HepG2 (cell line): ENCODE measurements at regions not wholly inside any gene's neighbourhood (a gene's known extent, or its start where the extent isn't known, plus 50 kb on each side); places are given as distances from the start of the nearest gene placed in this dataset.

Experiments
- ATAC-seq: fragments of 200-7000 bp; cut with Tn5 transposase; 3 replicates; pipeline ENCODE4 v1.9.1; 2020; ENCODE audit warnings: mild to moderate bottlenecking, moderate library complexity
- BruUV-seq: library from RNA; stranded (reverse); fragments of 400-500 nt; replicated peaks from 2 replicates; lab custom pipeline; 2021; lab: Mats Ljungman, UMichigan
- CTCF ChIA-PET: fragments of 300-600 bp; formaldehyde crosslinking; extraction: SDS; loops from one replicate; lab custom pipeline; 2021; ENCODE audit warnings: low total read pairs, inconsistent platforms, low intra/inter-chr PET ratio; lab: Yijun Ruan, JAX
- POLR2A ChIA-PET: fragments of 350-600 bp; sonication (Branson Sonifier 250); formaldehyde crosslinking; loops from one replicate; lab custom pipeline; 2020; ENCODE audit warnings: antibody characterized with exemption, inconsistent platforms; lab: Yijun Ruan, JAX
- DNase-seq: peaks from one replicate; pipeline ENCODE4 v3.0.0-alpha.2; 2015; ENCODE audit warnings: low spot score
- FAIRE-seq: peaks from 3 replicates; lab custom pipeline; 2011; peaks lifted over from hg19 to GRCh38; lab: Jason Lieb, UNC
- H2AFZ ChIP-seq: one replicate; pipeline ENCODE4 v1.6.1; 2011; ENCODE audit warnings: low read length, inconsistent platforms
- H3K27ac ChIP-seq: fragments of 300-600 bp; 3 replicates; pipeline ENCODE4 v1.8.0; 2011; ENCODE audit warnings: mixed run types, mild to moderate bottlenecking, mixed read lengths, low read length, inconsistent platforms; ENCODE audit not compliant: insufficient read depth; ENCODE audit errors: extremely low read length
- H3K27me3 ChIP-seq, 2 experiments: fragments of 200-600 bp in 1 of 2; 2 replicates in 1 of 2; 3 replicates in 1 of 2; pipeline versions ENCODE4 v1.6.0 to v1.8.0; 2011; ENCODE audit warnings: low read length in 2 of 2, mild to moderate bottlenecking in 2 of 2, moderate library complexity in 2 of 2, inconsistent platforms in 1 of 2; ENCODE audit not compliant: insufficient read depth in 2 of 2, control insufficient read depth in 1 of 2
- H3K36me3 ChIP-seq, 2 experiments: fragments of 200-600 bp in 1 of 2; replicated peaks in 1 of 2; 2 replicates in 1 of 2; 3 replicates in 1 of 2; pipeline versions ENCODE4 v1.5.1 to v1.8.0; 2011; ENCODE audit warnings: low read length in 2 of 2, inconsistent platforms in 1 of 2; ENCODE audit not compliant: insufficient read depth in 2 of 2, control insufficient read depth in 1 of 2
- H3K4me1 ChIP-seq: 2 replicates; pipeline ENCODE4 v1.5.1; 2012; ENCODE audit warnings: low read length, inconsistent platforms; ENCODE audit not compliant: insufficient read depth
- H3K4me2 ChIP-seq: 2 replicates; pipeline ENCODE4 v1.6.0; 2011; ENCODE audit warnings: low read depth, low read length, inconsistent platforms
- H3K4me3 ChIP-seq, 3 experiments: fragments of 200-600 bp in 1 of 3; sonication (generic), shearing (Covaris generic) in 1 of 3; replicated peaks in 1 of 3; 2 replicates each; pipeline ENCODE4 v1.5.1; 2011 to 2016; ENCODE audit warnings: low read length in 3 of 3, inconsistent platforms in 2 of 3, low read depth in 2 of 3, mild to moderate bottlenecking in 2 of 3, control low read depth in 1 of 3, mixed read lengths in 1 of 3; ENCODE audit not compliant: insufficient read depth in 1 of 3
- H3K79me2 ChIP-seq: one replicate; pipeline ENCODE4 v1.6.1; 2011; ENCODE audit warnings: low read length, inconsistent platforms; ENCODE audit not compliant: insufficient read depth
- H3K9ac ChIP-seq: 2 replicates; pipeline ENCODE4 v1.6.0; 2011; ENCODE audit warnings: mild to moderate bottlenecking, low read depth, low read length, inconsistent platforms; ENCODE audit not compliant: insufficient read depth
- H3K9me3 ChIP-seq: 2 replicates; pipeline ENCODE4 v1.5.1; 2012; ENCODE audit warnings: mild to moderate bottlenecking, low read length
- H4K20me1 ChIP-seq: 2 replicates; pipeline ENCODE4 v1.6.0; 2011; ENCODE audit warnings: inconsistent platforms, mild to moderate bottlenecking, low read length, moderate library complexity; ENCODE audit not compliant: insufficient read depth
- E2F1 ChIP-seq: sonication (generic); formaldehyde crosslinking; IDR thresholded peaks from 2 replicates; pipeline ENCODE4 v1.5.0; 2020; ENCODE audit warnings: missing genetic modification reagents
- HMGXB4 ChIP-seq, 2 experiments: sonication (generic) in 1 of 2; formaldehyde crosslinking in 1 of 2; IDR thresholded peaks; 2 replicates each; pipeline versions ENCODE4 v1.4.0 to v1.6.1; 2018 to 2020; ENCODE audit warnings: missing genetic modification reagents in 2 of 2, borderline replicate concordance in 1 of 2, low read depth in 1 of 2, mild to moderate bottlenecking in 1 of 2, missing biosample characterization in 1 of 2
- KAT8 ChIP-seq: IDR thresholded peaks from 2 replicates; pipeline ENCODE4 v1.6.1; 2016; ENCODE audit warnings: missing genetic modification reagents, missing compliant biosample characterization
- MTA3 ChIP-seq: sonication (generic); formaldehyde crosslinking; IDR thresholded peaks from 2 replicates; pipeline ENCODE4 v1.4.0; 2020; ENCODE audit warnings: missing genetic modification reagents
- NFATC3 ChIP-seq: sonication (generic); formaldehyde crosslinking; IDR thresholded peaks from 2 replicates; pipeline ENCODE4 v1.5.1; 2020; ENCODE audit warnings: mild to moderate bottlenecking, missing genetic modification reagents
- NFYB ChIP-seq: sonication (generic); formaldehyde crosslinking; IDR thresholded peaks from 2 replicates; pipeline ENCODE4 v1.4.0; 2020; ENCODE audit warnings: missing genetic modification reagents
- NR2F6 ChIP-seq, 2 experiments: IDR thresholded peaks; 2 replicates each; pipeline ENCODE4 v1.6.1; 2016; ENCODE audit warnings: antibody characterized with exemption in 1 of 2, mild to moderate bottlenecking in 1 of 2
- TRIM22 ChIP-seq: fragments of 450-650 bp; IDR thresholded peaks from 2 replicates; pipeline ENCODE4 v1.6.1; 2017
- ZNF292 ChIP-seq: sonication (generic); formaldehyde crosslinking; IDR thresholded peaks from 2 replicates; pipeline ENCODE4 v1.8.1; 2022; ENCODE audit warnings: mild to moderate bottlenecking, low read depth, missing genetic modification reagents, borderline replicate concordance
- ZNF597 ChIP-seq: sonication (generic); formaldehyde crosslinking; IDR thresholded peaks from 2 replicates; pipeline ENCODE4 v1.5.0; 2020; ENCODE audit warnings: missing genetic modification reagents
- ZNF609 ChIP-seq: sonication (generic); formaldehyde crosslinking; IDR thresholded peaks from 2 replicates; pipeline ENCODE4 v1.4.0; 2020; ENCODE audit warnings: mild to moderate bottlenecking, missing genetic modification reagents, borderline replicate concordance
- ZNF800 ChIP-seq: sonication (generic); formaldehyde crosslinking; IDR thresholded peaks from 2 replicates; pipeline ENCODE4 v1.4.0; 2020; ENCODE audit warnings: missing genetic modification reagents
- WGBS: methylation state at CpG from one replicate; pipeline ENCODE4 v1.1.6; 2017; ENCODE audit warnings: low lambda C conversion rate; 5-methylcytosine and 5-hydroxymethylcytosine counted together
- in situ Hi-C: cut with HindIII; loops from 2 replicates; pipeline ENCODE4 v1.10.0; 2017; ENCODE audit warnings: low pct_unique_long_range_greater_than_20kb; ENCODE audit not compliant: extremely low pct_ligation_motif_present
- intact Hi-C: fragments of 100-400 bp; cut with micrococcal nuclease; formaldehyde crosslinking; loops from one replicate; pipeline ENCODE4 v1.10.0; 2022; ENCODE audit not compliant: unreplicated experiment

GRCh38 chr12:90628213-90628612, 326.8 kb downstream of the CCER1 start:
- no peaks in the 10 kb centered on the region for H3K36me3 ChIP-seq
- no peak for DNase-seq
- no peaks in the 10 kb centered on the region for H3K79me2 ChIP-seq
- ChIA-PET CTCF (no interaction called here), POLR2A (no interaction called here)
- BruUV-seq: no TSS peak
- no peaks in the 10 kb centered on the region for H4K20me1 ChIP-seq
- intact Hi-C loops (no loop called here), in situ Hi-C loops (no loop called here)
- no peak overlapping the region for H3K4me2 ChIP-seq
- WGBS: 0% methylated on average over 1 of the region's 1 CpG
- no peak overlapping the region for H3K27ac ChIP-seq
- no peak overlapping the region for H3K4me3 ChIP-seq
- ATAC-seq: no peak
- no peak overlapping the region for H2AFZ ChIP-seq
- H3K27me3 ChIP-seq: no peaks in the 10 kb centered on the region
- H3K4me1 ChIP-seq: no peaks in the 10 kb centered on the region
- peaks cover 40% of the 10 kb centered on the region for H3K9me3 ChIP-seq
- FAIRE-seq: no peak
- no peak overlapping the region for H3K9ac ChIP-seq
- TF ChIP-seq ZNF292 (no peak), TRIM22 (no peak), E2F1 (CRISPR knock-in tag) (no peak), KAT8 (no peak), ZNF609 (no peak), ZNF800 (CRISPR knock-in tag) (no peak), MTA3 (CRISPR knock-in tag) (no peak), ZNF597 (CRISPR knock-in tag) (no peak), NR2F6 (IDR thresholded peaks at IDR 0.05) (no peak), NR2F6 (CRISPR knock-in tag; IDR thresholded peaks at IDR 0.05) (no peak), NFYB (CRISPR knock-in tag) (no peak), HMGXB4 (CRISPR knock-in tag; IDR thresholded peaks at IDR 0.05; ENCODE audit: borderline replicate concordance in 1 of 2, low read depth in 1 of 2) (no peak), NFATC3 (no peak)
